Naive B cell (primary cell): ENCODE measurements at regions not wholly inside any gene's neighbourhood (a gene's known extent, or its start where the extent isn't known, plus 50 kb on each side); places are given as distances from the start of the nearest gene placed in this dataset.
A peak's percentile ranks its signal among the peaks of the same experiment; 100 is the strongest.

Experiments used
- ATAC-seq, 2 donors: fragments of 150-1000 bp; cut with Tn5 transposase; 2 replicates each; pipeline ENCODE4 v1.10.0; 2021; ENCODE audit warnings: low read depth in 2 of 2, mild to moderate bottlenecking in 2 of 2, moderate library complexity in 2 of 2
- DNase-seq: peaks from one replicate; pipeline ENCODE4 v3.0.0; 2022
- H3K27ac Mint-ChIP-seq, 6 donors: one replicate each; pipeline ENCODE4 v1.8.0; 2020 to 2022; ENCODE audit warnings: mild to moderate bottlenecking in 6 of 6, mixed read lengths in 6 of 6, moderate library complexity in 5 of 6, inconsistent platforms in 2 of 6
- H3K27me3 Mint-ChIP-seq, 3 donors: one replicate each; pipeline ENCODE4 v1.8.0; 2021 to 2022; ENCODE audit warnings: mixed read lengths in 3 of 3, mild to moderate bottlenecking in 1 of 3
- H3K36me3 Mint-ChIP-seq, 2 donors: one replicate each; pipeline ENCODE4 v1.8.0; 2020 to 2022; ENCODE audit warnings: mixed read lengths in 2 of 2, inconsistent platforms in 1 of 2, mild to moderate bottlenecking in 1 of 2
- H3K4me1 Mint-ChIP-seq, 3 donors: one replicate each; pipeline ENCODE4 v1.8.0; 2020 to 2022; ENCODE audit warnings: mixed read lengths in 3 of 3, inconsistent platforms in 1 of 3, mild to moderate bottlenecking in 1 of 3, moderate library complexity in 1 of 3
- H3K4me3 Mint-ChIP-seq, 8 donors: one replicate each; pipeline ENCODE4 v1.8.0; 2020 to 2022; ENCODE audit warnings: mild to moderate bottlenecking in 8 of 8, mixed read lengths in 8 of 8, moderate library complexity in 8 of 8, inconsistent platforms in 2 of 8
- H3K9me3 Mint-ChIP-seq, 7 donors: one replicate each; pipeline ENCODE4 v1.8.0; 2020 to 2022; ENCODE audit warnings: mixed read lengths in 7 of 7, mild to moderate bottlenecking in 5 of 7, inconsistent platforms in 2 of 7, moderate library complexity in 1 of 7

DNA sequence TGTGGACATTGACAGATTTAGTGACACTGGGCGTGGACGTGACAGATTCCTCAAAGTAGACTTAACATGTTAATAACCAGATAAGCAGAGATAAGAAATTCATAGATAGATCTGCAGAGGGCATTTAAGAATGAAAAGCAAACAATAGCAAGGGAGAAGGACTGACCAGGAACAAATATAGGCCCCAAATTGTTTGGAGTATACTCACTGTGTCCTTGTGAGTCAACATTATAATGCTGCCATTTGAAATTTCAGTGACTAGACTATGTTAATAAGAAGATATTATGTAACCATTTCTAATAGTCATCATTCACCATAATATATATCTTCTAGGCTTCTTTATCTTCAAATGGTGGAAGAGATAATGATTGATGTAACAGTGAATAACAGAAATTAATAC lies 78.1 kb upstream of the SLC38A11 start:
- ATAC-seq = no peak
- peaks cover 0 to 7% (median 0%) of the 10 kb centered on the region in 7 donors for H3K9me3 Mint-ChIP-seq
- no peaks in the 10 kb centered on the region for H3K4me1 Mint-ChIP-seq
- DNase-seq = no peak
- H3K36me3 Mint-ChIP-seq = peaks cover 4 to 8% of the 10 kb centered on the region in 2 donors
- no peaks in the 10 kb centered on the region for H3K27me3 Mint-ChIP-seq
- no peak overlapping the region for H3K4me3 Mint-ChIP-seq
- H3K27ac Mint-ChIP-seq = no peak overlapping the region

- Mint-ChIP-seq H3K27me3 (no peaks in the 10 kb centered on the region), H3K4me1 (no peaks in the 10 kb centered on the region), H3K36me3 (peaks cover 0 to 1% of the 10 kb centered on the region in 2 donors), H3K4me3 (no peak overlapping the region), H3K27ac (no peak overlapping the region), H3K9me3 (peaks cover 0 to 2% (median 0%) of the 10 kb centered on the region in 7 donors)
- ATAC-seq (no peak), DNase-seq (no peak)
Observed at GRCh38 chr2:165032559-165032958, 77.2 kb upstream of the SLC38A11 start.

- Mint-ChIP-seq H3K27ac (no peak overlapping the region), H3K36me3 (peaks cover 6 to 21% of the 10 kb centered on the region in 2 donors), H3K9me3 (peaks cover 0 to 15% (median 7%) of the 10 kb centered on the region in 7 donors), H3K4me1 (peaks cover 0 to 4% (median 0%) of the 10 kb centered on the region in 3 donors), H3K27me3 (peaks cover 0 to 11% (median 4%) of the 10 kb centered on the region in 3 donors), H3K4me3 (no peak overlapping the region)
- ATAC-seq (no peak), DNase-seq (no peak)
Observed at GRCh38 chr2:165024199-165024598, 68.9 kb upstream of the SLC38A11 start.

- peaks cover 0 to 11% (median 4%) of the 10 kb centered on the region in 3 donors for H3K27me3 Mint-ChIP-seq
- peak overlapping the region in 1 of 6 donors; percentile 69 for H3K27ac Mint-ChIP-seq
- peaks cover 0 to 15% (median 7%) of the 10 kb centered on the region in 7 donors for H3K9me3 Mint-ChIP-seq
- DNase-seq (no peak), ATAC-seq (no peak)
- peaks cover 0 to 4% (median 0%) of the 10 kb centered on the region in 3 donors for H3K4me1 Mint-ChIP-seq
- H3K4me3 Mint-ChIP-seq = no peak overlapping the region
- peaks cover 6 to 23% of the 10 kb centered on the region in 2 donors for H3K36me3 Mint-ChIP-seq
Observed at GRCh38 chr2:165022781-165023180, 67.5 kb upstream of the SLC38A11 start.

DNA sequence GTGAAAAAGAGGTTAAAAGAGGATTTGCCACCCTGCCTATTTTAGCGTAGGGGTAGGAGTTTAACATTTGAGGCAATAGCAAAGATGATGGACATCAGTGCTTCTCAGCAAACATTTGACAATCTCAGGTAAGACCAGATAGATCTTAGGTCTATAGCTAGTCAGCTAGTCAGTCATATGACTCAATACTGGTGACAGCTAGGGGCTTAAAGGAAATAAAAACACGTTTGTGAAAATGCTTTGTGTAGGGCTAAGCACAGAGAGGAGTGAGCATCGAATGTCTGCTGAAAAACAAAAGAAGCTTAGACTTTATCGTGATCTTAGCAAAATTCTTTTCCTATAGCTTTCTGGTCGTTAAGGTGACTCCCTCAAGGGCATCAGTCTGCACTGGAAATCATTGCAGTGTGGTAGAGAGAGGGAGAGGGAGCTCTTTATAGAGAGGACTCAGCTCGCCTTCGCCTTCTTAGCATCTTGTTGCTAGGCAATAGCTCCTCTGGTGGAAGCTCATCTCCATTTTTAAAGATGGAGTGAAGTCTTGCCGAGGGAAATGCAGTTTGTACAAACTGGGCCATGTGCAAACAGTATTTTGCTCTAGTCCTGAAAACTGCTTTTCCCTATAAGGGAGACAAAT lies 62.8 kb upstream of the SLC38A11 start:
- Mint-ChIP-seq H3K27me3 (peaks cover 0 to 5% (median 4%) of the 10 kb centered on the region in 3 donors), H3K27ac (peak overlapping the region in 1 of 6 donors; percentile 46), H3K4me1 (peaks cover 0 to 4% (median 0%) of the 10 kb centered on the region in 3 donors), H3K36me3 (peaks cover 0 to 15% of the 10 kb centered on the region in 2 donors), H3K9me3 (peaks cover 0 to 5% (median 0%) of the 10 kb centered on the region in 7 donors), H3K4me3 (no peak overlapping the region)
- ATAC-seq (no peak), DNase-seq (no peak)

GRCh38 chr2:165016772-165017411 lies 61.6 kb upstream of the SLC38A11 start:
- H3K27ac Mint-ChIP-seq = no peak overlapping the region
- DNase-seq (peak; percentile 56), ATAC-seq (peak; percentile 86 to 90)
- H3K4me1 Mint-ChIP-seq = peaks cover 0 to 4% (median 3%) of the 10 kb centered on the region in 3 donors
- no peak overlapping the region for H3K4me3 Mint-ChIP-seq
- peaks cover 0 to 5% (median 0%) of the 10 kb centered on the region in 3 donors for H3K27me3 Mint-ChIP-seq
- H3K36me3 Mint-ChIP-seq = peaks cover 0 to 15% of the 10 kb centered on the region in 2 donors
- peaks cover 0 to 5% (median 0%) of the 10 kb centered on the region in 7 donors for H3K9me3 Mint-ChIP-seq

DNA sequence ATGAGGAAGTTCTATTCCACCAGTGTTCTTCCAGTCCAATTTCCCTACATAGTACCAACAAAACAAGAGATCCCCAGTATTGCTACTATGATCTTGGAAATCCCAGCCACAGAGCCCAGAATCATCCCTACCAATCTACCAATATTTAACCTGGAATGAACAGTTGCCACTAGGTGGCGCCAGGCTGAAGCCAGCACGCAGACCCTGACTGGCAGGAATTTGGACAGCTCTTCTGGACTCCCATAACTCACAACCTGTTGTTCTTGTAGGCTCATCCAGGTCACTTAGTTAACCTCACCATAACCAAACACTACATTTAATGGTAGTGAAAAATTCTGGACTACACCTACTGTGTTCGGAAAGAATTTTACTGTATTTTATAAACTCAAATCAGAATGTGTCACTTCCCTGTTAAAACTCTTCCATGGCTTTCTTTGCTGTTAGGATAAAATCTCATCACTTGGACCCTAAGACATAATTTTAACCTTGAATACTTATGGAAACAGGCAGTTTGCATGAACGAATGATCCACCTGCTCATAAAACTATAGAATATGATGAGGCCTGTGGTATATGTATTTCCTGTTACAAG lies 59.8 kb upstream of the SLC38A11 start:
- H3K9me3 Mint-ChIP-seq = peaks cover 0 to 5% (median 0%) of the 10 kb centered on the region in 7 donors
- peak overlapping the region in 3 of 8 donors; percentile 2 to 42 (median 8) for H3K4me3 Mint-ChIP-seq
- peaks cover 0 to 2% (median 0%) of the 10 kb centered on the region in 3 donors for H3K27me3 Mint-ChIP-seq
- ATAC-seq = peak; percentile 41 to 50
- peak; percentile 29 for DNase-seq
- H3K36me3 Mint-ChIP-seq = peaks cover 0 to 11% of the 10 kb centered on the region in 2 donors
- H3K27ac Mint-ChIP-seq = peak overlapping the region in 1 of 6 donors; percentile 29
- peaks cover 5 to 7% (median 6%) of the 10 kb centered on the region in 3 donors for H3K4me1 Mint-ChIP-seq

DNA sequence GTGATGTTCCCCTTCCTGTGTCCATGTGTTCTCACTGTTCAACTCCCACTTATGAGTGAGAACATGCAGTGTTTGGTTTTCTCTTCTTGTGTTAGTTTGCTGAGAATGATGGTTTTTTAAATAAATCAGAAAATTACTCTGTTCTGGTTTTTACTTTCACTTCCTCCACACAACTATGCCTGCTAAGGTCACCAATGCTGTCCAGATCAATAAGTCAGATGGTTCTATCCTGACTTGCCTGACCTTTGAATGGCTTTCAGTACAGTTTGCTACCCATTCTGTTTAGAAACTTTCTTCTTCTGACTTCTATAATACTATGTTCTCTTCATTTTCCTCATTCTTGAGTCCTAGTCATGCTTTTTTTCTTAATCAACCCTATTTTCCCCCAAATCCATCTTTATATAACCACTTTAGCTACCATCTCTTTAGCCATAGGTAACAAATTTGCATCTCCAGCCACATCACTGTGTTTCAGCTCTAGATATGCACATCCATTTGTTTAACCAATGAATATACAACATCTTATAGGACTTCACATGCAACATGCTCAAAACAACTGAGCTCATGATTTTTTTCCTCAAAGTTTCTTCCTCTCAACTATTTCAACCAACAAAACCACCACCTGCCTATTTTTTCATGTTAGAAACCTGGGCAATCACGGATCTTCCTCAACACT lies 58.8 kb upstream of the SLC38A11 start:
- no peaks in the 10 kb centered on the region for H3K27me3 Mint-ChIP-seq
- H3K27ac Mint-ChIP-seq = peak overlapping the region; percentile 12 to 86 (median 69)
- peak; percentile 44 to 61 for ATAC-seq
- peak overlapping the region in 6 of 8 donors; percentile 0 to 69 (median 24) for H3K4me3 Mint-ChIP-seq
- peak; percentile 19 for DNase-seq
- no peaks in the 10 kb centered on the region for H3K9me3 Mint-ChIP-seq
- peaks cover 4 to 7% (median 5%) of the 10 kb centered on the region in 3 donors for H3K4me1 Mint-ChIP-seq
- H3K36me3 Mint-ChIP-seq = peaks cover 0 to under 1% of the 10 kb centered on the region in 2 donors

DNA sequence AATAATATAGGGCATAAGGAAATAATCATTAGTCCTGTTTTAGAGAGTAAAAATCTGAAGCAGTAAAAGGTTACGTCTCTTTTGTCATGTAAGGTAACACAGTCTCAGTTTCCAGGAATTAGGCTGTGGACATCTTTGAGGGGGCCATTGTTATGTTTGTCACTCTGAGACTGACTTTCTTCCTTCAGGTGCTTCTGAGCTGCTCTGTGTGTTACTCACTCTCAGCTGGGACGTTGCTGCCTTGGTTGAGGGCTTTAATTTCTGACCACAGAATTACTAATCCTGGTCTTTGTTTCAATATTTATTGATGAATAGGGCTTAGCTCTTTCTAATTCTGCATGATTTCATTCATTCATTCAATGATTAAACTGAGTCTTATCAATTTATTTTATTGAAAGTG lies 55.9 kb upstream of the SLC38A11 start:
- no peaks in the 10 kb centered on the region for H3K9me3 Mint-ChIP-seq
- peaks cover 4 to 17% (median 9%) of the 10 kb centered on the region in 3 donors for H3K4me1 Mint-ChIP-seq
- H3K27ac Mint-ChIP-seq = no peak overlapping the region
- DNase-seq (no peak), ATAC-seq (no peak)
- no peaks in the 10 kb centered on the region for H3K36me3 Mint-ChIP-seq
- H3K4me3 Mint-ChIP-seq = no peak overlapping the region
- peaks cover 0 to 3% (median 3%) of the 10 kb centered on the region in 3 donors for H3K27me3 Mint-ChIP-seq

- DNase-seq (no peak), ATAC-seq (no peak)
- Mint-ChIP-seq H3K9me3 (no peaks in the 10 kb centered on the region), H3K27ac (peak overlapping the region in 1 of 6 donors; percentile 10), H3K27me3 (peaks cover 0 to 8% (median 4%) of the 10 kb centered on the region in 3 donors), H3K4me3 (no peak overlapping the region), H3K4me1 (peaks cover 4 to 18% (median 9%) of the 10 kb centered on the region in 3 donors), H3K36me3 (no peaks in the 10 kb centered on the region)
Observed at GRCh38 chr2:165010556-165010955, 55.2 kb upstream of the SLC38A11 start.

GRCh38 chr2:165009466-165009865 lies 54.1 kb upstream of the SLC38A11 start:
- Mint-ChIP-seq H3K4me1 (peaks cover 4 to 18% (median 9%) of the 10 kb centered on the region in 3 donors), H3K27ac (no peak overlapping the region), H3K27me3 (peaks cover 0 to 8% (median 4%) of the 10 kb centered on the region in 3 donors), H3K9me3 (no peaks in the 10 kb centered on the region), H3K36me3 (no peaks in the 10 kb centered on the region), H3K4me3 (no peak overlapping the region)
- ATAC-seq (no peak), DNase-seq (no peak)

- Mint-ChIP-seq H3K27me3 (peaks cover 0 to 8% (median 4%) of the 10 kb centered on the region in 3 donors), H3K4me1 (peaks cover 4 to 18% (median 9%) of the 10 kb centered on the region in 3 donors), H3K9me3 (no peaks in the 10 kb centered on the region), H3K36me3 (no peaks in the 10 kb centered on the region), H3K27ac (no peak overlapping the region), H3K4me3 (no peak overlapping the region)
- ATAC-seq = no peak
- no peak for DNase-seq
Observed at GRCh38 chr2:165008730-165009315, 53.5 kb upstream of the SLC38A11 start.
